A673 (cell line): ENCODE measurements at regions not wholly inside any gene's neighbourhood (a gene's known extent, or its start where the extent isn't known, plus 50 kb on each side); places are given as distances from the start of the nearest gene placed in this dataset.

Experiments used
- BruUV-seq: library from RNA; stranded (reverse); fragments of 400-500 nt; replicated peaks from 2 replicates; lab custom pipeline; 2021; lab: Mats Ljungman, UMichigan
- CTCF ChIA-PET: fragments of 300-600 bp; sonication (Branson Sonifier 250); formaldehyde crosslinking; loops from one replicate; lab custom pipeline; 2022; ENCODE audit warnings: antibody characterized with exemption; lab: Charles Lee
- POLR2A ChIA-PET: fragments of 300-600 bp; sonication (Branson Sonifier 250); formaldehyde crosslinking; loops from one replicate; lab custom pipeline; 2022; ENCODE audit warnings: antibody characterized with exemption; ENCODE audit not compliant: low non-redundant PET; lab: Charles Lee
- DNase-seq: peaks from one replicate; pipeline ENCODE4 v3.0.0-alpha.2; 2015; ENCODE audit warnings: low spot score
- H3K27ac ChIP-seq: fragments of 200-600 bp; sonication (generic); 2 replicates; pipeline ENCODE4 v1.5.1; 2016; ENCODE audit warnings: mixed run types, low read depth, mild to moderate bottlenecking, mixed read lengths, antibody characterized with exemption, low read length; ENCODE audit not compliant: poor library complexity, severe bottlenecking
- H3K27me3 ChIP-seq: fragments of 200-600 bp; sonication (generic); replicated peaks from 2 replicates; pipeline ENCODE4 v1.6.1; 2017; ENCODE audit warnings: mixed run types, low read depth, mild to moderate bottlenecking, mixed read lengths, antibody characterized with exemption, low read length; ENCODE audit not compliant: insufficient read depth, poor library complexity
- H3K36me3 ChIP-seq: fragments of 200-600 bp; sonication (generic); 2 replicates; pipeline ENCODE4 v1.6.1; 2016; ENCODE audit warnings: mixed run types, mild to moderate bottlenecking, mixed read lengths, antibody characterized with exemption, low read length; ENCODE audit not compliant: insufficient read depth, poor library complexity, severe bottlenecking
- H3K4me1 ChIP-seq: fragments of 200-600 bp; sonication (generic); 2 replicates; pipeline ENCODE4 v1.6.1; 2017; ENCODE audit warnings: mixed run types, mild to moderate bottlenecking, mixed read lengths, antibody characterized with exemption, low read length; ENCODE audit not compliant: insufficient read depth, poor library complexity, severe bottlenecking
- H3K4me3 ChIP-seq: fragments of 200-600 bp; sonication (generic); 2 replicates; pipeline ENCODE4 v1.5.1; 2016; ENCODE audit warnings: low read depth, mixed run types, mild to moderate bottlenecking, mixed read lengths, low read length; ENCODE audit not compliant: poor library complexity, severe bottlenecking
- H3K9me3 ChIP-seq: fragments of 200-600 bp; sonication (generic); 2 replicates; pipeline ENCODE4 v1.6.1; 2016; ENCODE audit warnings: mixed run types, low read depth, mild to moderate bottlenecking, mixed read lengths, antibody characterized with exemption, low read length; ENCODE audit not compliant: poor library complexity, severe bottlenecking
- EZH2 ChIP-seq: fragments of 200-600 bp; sonication (generic); IDR thresholded peaks from 2 replicates; pipeline ENCODE4 v1.6.1; 2017; ENCODE audit warnings: borderline replicate concordance, low read depth, mild to moderate bottlenecking, mixed read lengths, antibody characterized with exemption, low read length; ENCODE audit not compliant: poor library complexity, severe bottlenecking
- intact Hi-C: fragments of 100-400 bp; cut with micrococcal nuclease; formaldehyde crosslinking; loops from one replicate; pipeline ENCODE4 v1.10.0; 2022; ENCODE audit not compliant: unreplicated experiment
- TF ChIP-seq, protein P1 (sequence below): fragments of 300-800, 200-600 bp; sonication (generic); conservative IDR thresholded peaks from 2 replicates; pipeline ENCODE4 v1.5.1; 2017; ENCODE audit warnings: low read depth, mild to moderate bottlenecking, antibody characterized with exemption, low read length, moderate library complexity, mixed read lengths

DNA sequence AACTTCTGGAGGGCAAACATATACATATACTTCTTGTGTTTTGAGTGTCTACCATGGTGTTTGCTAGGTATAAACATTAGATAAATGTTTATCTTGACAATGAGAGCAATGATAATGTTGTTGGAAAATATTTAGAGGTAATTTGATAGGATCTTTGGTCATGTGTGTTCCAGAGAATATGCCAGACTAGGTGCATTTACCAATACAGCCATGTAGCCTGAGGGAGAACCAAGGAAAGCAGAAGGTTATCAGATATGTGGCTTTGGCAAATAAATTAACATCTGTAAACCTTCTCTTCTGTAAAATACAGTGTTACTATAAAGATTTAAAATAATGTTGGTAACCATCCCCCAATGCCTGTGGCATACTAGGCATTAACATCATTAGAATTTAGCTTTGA lies 226.8 kb downstream of the C11orf87 start:
- no peak overlapping the region for H3K4me3 ChIP-seq
- intact Hi-C loops, result no loop called here
- H3K27me3 ChIP-seq, result peaks cover 69% of the 10 kb centered on the region
- BruUV-seq, result no TSS peak
- DNase-seq, result no peak
- ChIA-PET POLR2A (no interaction called here), CTCF (no interaction called here)
- no peaks in the 10 kb centered on the region for H3K9me3 ChIP-seq
- H3K27ac ChIP-seq, result no peak overlapping the region
- TF ChIP-seq, protein P1, sequence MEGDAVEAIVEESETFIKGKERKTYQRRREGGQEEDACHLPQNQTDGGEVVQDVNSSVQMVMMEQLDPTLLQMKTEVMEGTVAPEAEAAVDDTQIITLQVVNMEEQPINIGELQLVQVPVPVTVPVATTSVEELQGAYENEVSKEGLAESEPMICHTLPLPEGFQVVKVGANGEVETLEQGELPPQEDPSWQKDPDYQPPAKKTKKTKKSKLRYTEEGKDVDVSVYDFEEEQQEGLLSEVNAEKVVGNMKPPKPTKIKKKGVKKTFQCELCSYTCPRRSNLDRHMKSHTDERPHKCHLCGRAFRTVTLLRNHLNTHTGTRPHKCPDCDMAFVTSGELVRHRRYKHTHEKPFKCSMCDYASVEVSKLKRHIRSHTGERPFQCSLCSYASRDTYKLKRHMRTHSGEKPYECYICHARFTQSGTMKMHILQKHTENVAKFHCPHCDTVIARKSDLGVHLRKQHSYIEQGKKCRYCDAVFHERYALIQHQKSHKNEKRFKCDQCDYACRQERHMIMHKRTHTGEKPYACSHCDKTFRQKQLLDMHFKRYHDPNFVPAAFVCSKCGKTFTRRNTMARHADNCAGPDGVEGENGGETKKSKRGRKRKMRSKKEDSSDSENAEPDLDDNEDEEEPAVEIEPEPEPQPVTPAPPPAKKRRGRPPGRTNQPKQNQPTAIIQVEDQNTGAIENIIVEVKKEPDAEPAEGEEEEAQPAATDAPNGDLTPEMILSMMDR, result no peak
- no peak for TF ChIP-seq EZH2
- no peaks in the 10 kb centered on the region for H3K36me3 ChIP-seq
- peaks cover 6% of the 10 kb centered on the region for H3K4me1 ChIP-seq

DNA sequence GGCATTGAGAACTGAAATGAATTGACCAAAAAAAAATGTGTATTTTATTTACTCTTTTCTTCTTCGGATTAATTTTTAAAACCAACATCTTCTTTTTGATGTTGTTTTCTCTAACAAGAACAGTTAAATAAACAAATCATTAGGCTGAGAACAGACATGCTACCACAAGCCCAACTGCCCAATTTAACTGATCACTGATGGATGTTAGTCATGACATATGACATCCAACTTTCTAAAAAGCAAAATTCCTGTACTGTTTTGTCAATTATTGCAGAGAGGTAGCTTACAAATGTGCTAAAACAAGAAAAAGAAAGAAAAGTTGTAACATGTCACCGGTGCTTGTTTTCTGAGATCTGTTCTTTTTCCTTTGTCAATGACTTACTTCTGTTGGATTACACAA lies 232.1 kb downstream of the C11orf87 start:
- no peak for DNase-seq
- TF ChIP-seq EZH2, result no peak
- TF ChIP-seq, protein P1, result no peak
- Histone ChIP-seq H3K4me3 (no peak overlapping the region), H3K27ac (no peak overlapping the region), H3K27me3 (peaks cover 94% of the 10 kb centered on the region), H3K4me1 (no peaks in the 10 kb centered on the region), H3K36me3 (no peaks in the 10 kb centered on the region), H3K9me3 (no peaks in the 10 kb centered on the region)
- POLR2A ChIA-PET, result no interaction called here
- no TSS peak for BruUV-seq
- CTCF ChIA-PET, result no interaction called here
- intact Hi-C loops, result no loop called here

DNA sequence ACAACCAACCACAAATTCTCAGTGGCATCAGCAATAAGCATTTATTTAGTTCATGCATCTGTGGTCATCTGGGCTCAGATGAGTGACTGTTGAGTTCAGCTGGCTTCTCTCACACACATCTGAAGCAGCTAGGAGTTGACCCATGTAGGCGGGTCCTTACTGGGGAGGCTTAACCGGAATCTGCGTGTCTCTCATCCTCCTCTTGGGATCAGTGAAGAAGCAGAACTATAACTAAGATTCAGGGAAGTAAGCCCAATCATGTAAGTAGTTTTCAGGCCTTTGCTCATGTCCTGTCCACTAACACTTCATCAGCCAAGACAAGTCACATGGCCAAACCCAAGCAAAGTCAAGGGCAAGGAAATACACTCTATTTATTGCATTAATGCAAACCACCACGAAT lies 236.2 kb downstream of the C11orf87 start:
- ChIA-PET CTCF (no interaction called here), POLR2A (no interaction called here)
- no peak overlapping the region for H3K4me3 ChIP-seq
- DNase-seq, result no peak
- no peaks in the 10 kb centered on the region for H3K9me3 ChIP-seq
- H3K4me1 ChIP-seq, result no peaks in the 10 kb centered on the region
- no peaks in the 10 kb centered on the region for H3K36me3 ChIP-seq
- BruUV-seq, result no TSS peak
- intact Hi-C loops, result loop anchor here (5.0 kb wide), 1 partner anchor 1264 kb away; no protein-coding TSS in a partner anchor
- no peak for TF ChIP-seq EZH2
- TF ChIP-seq, protein P1, result no peak
- H3K27ac ChIP-seq, result no peak overlapping the region
- peaks cover 89% of the 10 kb centered on the region for H3K27me3 ChIP-seq
